ENCODE measurements at regions not wholly inside any gene's neighbourhood (a gene's known extent, or its start where the extent isn't known, plus 50 kb on each side); places are given as distances from the start of the nearest gene placed in this dataset.

GRCh38 chr6:16007146-16007545 is 121.7 kb upstream of the MYLIP start:
- DNase-seq (ENCODE audit: low read depth): no peak
- TF ChIP-seq, protein P1, sequence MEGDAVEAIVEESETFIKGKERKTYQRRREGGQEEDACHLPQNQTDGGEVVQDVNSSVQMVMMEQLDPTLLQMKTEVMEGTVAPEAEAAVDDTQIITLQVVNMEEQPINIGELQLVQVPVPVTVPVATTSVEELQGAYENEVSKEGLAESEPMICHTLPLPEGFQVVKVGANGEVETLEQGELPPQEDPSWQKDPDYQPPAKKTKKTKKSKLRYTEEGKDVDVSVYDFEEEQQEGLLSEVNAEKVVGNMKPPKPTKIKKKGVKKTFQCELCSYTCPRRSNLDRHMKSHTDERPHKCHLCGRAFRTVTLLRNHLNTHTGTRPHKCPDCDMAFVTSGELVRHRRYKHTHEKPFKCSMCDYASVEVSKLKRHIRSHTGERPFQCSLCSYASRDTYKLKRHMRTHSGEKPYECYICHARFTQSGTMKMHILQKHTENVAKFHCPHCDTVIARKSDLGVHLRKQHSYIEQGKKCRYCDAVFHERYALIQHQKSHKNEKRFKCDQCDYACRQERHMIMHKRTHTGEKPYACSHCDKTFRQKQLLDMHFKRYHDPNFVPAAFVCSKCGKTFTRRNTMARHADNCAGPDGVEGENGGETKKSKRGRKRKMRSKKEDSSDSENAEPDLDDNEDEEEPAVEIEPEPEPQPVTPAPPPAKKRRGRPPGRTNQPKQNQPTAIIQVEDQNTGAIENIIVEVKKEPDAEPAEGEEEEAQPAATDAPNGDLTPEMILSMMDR (IDR thresholded peaks at IDR 0.05; ENCODE audit: control insufficient read depth, extremely low read depth, insufficient read depth): no peak

GRCh38 chr6:16006681-16007080 is 122.2 kb upstream of the MYLIP start:
- no peak for DNase-seq (ENCODE audit: low read depth)
- no peak overlapping the region for H3K4me3 ChIP-seq (ENCODE audit: low read depth, low read length)
- TF ChIP-seq, protein P1 (IDR thresholded peaks at IDR 0.05; ENCODE audit: control insufficient read depth, extremely low read depth, insufficient read depth): no peak

More at GRCh38 chr6:16007146-16007545, 121.7 kb upstream of the MYLIP start:
- no peak overlapping the region for H3K4me3 ChIP-seq (ENCODE audit: low read depth, low read length)

- H3K4me3 ChIP-seq (ENCODE audit: low read depth, low read length): no peak overlapping the region
- no peak for DNase-seq (ENCODE audit: low read depth)
- TF ChIP-seq, protein P1 (IDR thresholded peaks at IDR 0.05; ENCODE audit: control insufficient read depth, extremely low read depth, insufficient read depth): no peak
Observed at GRCh38 chr6:16004934-16005679, 123.8 kb upstream of the MYLIP start.

- H3K4me3 ChIP-seq (ENCODE audit: low read depth, low read length): no peak overlapping the region
- DNase-seq (ENCODE audit: low read depth): no peak
- TF ChIP-seq, protein P1 (IDR thresholded peaks at IDR 0.05; ENCODE audit: control insufficient read depth, extremely low read depth, insufficient read depth): no peak
Observed at GRCh38 chr6:16003197-16003491, 125.7 kb upstream of the MYLIP start.

GRCh38 chr6:16002332-16003196 is 126.3 kb upstream of the MYLIP start:
- no peak overlapping the region for H3K4me3 ChIP-seq (ENCODE audit: low read depth, low read length)
- TF ChIP-seq, protein P1 (IDR thresholded peaks at IDR 0.05; ENCODE audit: control insufficient read depth, extremely low read depth, insufficient read depth): no peak
- DNase-seq (ENCODE audit: low read depth): no peak

DNA sequence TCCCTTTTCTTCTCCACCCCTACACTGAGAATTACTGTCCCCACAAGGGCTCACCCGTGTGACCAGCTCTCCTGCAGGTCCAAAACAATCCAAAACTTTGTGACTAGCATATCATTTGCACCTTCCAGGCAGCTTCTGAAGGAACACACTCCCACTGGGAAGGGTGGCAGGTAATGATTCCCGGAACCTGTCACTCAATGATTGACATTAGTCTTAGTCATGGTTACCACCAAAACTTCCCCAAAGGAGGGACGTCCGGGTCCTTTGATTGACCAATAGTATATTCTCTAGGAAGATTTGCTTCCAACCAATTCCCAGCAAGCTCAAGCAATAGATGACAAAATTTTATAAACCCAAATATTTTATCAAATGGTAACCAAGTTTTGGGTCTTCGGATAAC is 127.7 kb upstream of the MYLIP start:
- no peak for DNase-seq (ENCODE audit: low read depth)
- TF ChIP-seq, protein P1 (IDR thresholded peaks at IDR 0.05; ENCODE audit: control insufficient read depth, extremely low read depth, insufficient read depth): no peak
- no peak overlapping the region for H3K4me3 ChIP-seq (ENCODE audit: low read depth, low read length)

Data from LNCaP clone FGC (cell line).